ENCODE measurements at regions not wholly inside any gene's neighbourhood (a gene's known extent, or its start where the extent isn't known, plus 50 kb on each side); places are given as distances from the start of the nearest gene placed in this dataset.
"Not testable (repeated sequence)": the region's sequence is repeated elsewhere in the genome, so short reads cannot be mapped to it uniquely, and the experiment has no call there.

- no peak for TF ChIP-seq CTCF (IDR thresholded peaks at IDR 0.05; ENCODE audit: insufficient read depth, missing control alignments)
- FAIRE-seq, result no peak
- no peak for DNase-seq (ENCODE audit: insufficient read length, low spot score)
Measured at GRCh38 chr5:82987188-82987587, 90.0 kb downstream of the TMEM167A start.

GRCh38 chr5:82986404-82986803, 90.8 kb downstream of the TMEM167A start:
- FAIRE-seq, result no peak
- TF ChIP-seq CTCF (IDR thresholded peaks at IDR 0.05; ENCODE audit: insufficient read depth, missing control alignments), result no peak
- DNase-seq (ENCODE audit: insufficient read length, low spot score), result no peak

- TF ChIP-seq CTCF (IDR thresholded peaks at IDR 0.05; ENCODE audit: insufficient read depth, missing control alignments), result no peak
- FAIRE-seq, result no peak
- no peak for DNase-seq (ENCODE audit: insufficient read length, low spot score)
Measured at GRCh38 chr5:82985763-82986162, 91.4 kb downstream of the TMEM167A start.

- DNase-seq (ENCODE audit: insufficient read length, low spot score) (no peak), FAIRE-seq (no peak)
- no peak for TF ChIP-seq CTCF (IDR thresholded peaks at IDR 0.05; ENCODE audit: insufficient read depth, missing control alignments)
Measured at GRCh38 chr5:82984786-82985735, 92.1 kb downstream of the TMEM167A start.

- no peak for DNase-seq (ENCODE audit: insufficient read length, low spot score)
Measured at GRCh38 chr5:82982846-82983245, 94.3 kb downstream of the TMEM167A start.

GRCh38 chr5:82976887-82977286, 100.3 kb downstream of the TMEM167A start:
- FAIRE-seq; DNase-seq (ENCODE audit: insufficient read length, low spot score): not testable (repeated sequence)

More at GRCh38 chr5:82982846-82983245, 94.3 kb downstream of the TMEM167A start:
- FAIRE-seq, result no peak
- TF ChIP-seq CTCF (IDR thresholded peaks at IDR 0.05; ENCODE audit: insufficient read depth, missing control alignments), result no peak

GRCh38 chr5:82975812-82976211, 101.4 kb downstream of the TMEM167A start:
- DNase-seq (ENCODE audit: insufficient read length, low spot score), result no peak
- no peak for TF ChIP-seq CTCF (IDR thresholded peaks at IDR 0.05; ENCODE audit: insufficient read depth, missing control alignments)
- no peak for FAIRE-seq
